Activated naive CD4-positive, alpha-beta T cell (primary cell): ENCODE measurements at regions not wholly inside any gene's neighbourhood (a gene's known extent, or its start where the extent isn't known, plus 50 kb on each side); places are given as distances from the start of the nearest gene placed in this dataset.

ENCODE experiments used
- DNase-seq, 4 experiments: peaks; one replicate each; lab custom pipeline; 2025; lab: John Stamatoyannopoulos, UW

- DNase-seq: no peak
These were observed 244.3 kb upstream of the TSHZ2 start for GRCh38 chr20:52727740-52728456.

- DNase-seq: no peak
These were observed 247.6 kb upstream of the TSHZ2 start for GRCh38 chr20:52724541-52724940.

- DNase-seq: no peak
These were observed 249.1 kb upstream of the TSHZ2 start for GRCh38 chr20:52722926-52723688.

- DNase-seq: no peak
These were observed 264.0 kb upstream of the TSHZ2 start for GRCh38 chr20:52708137-52708536.

GRCh38 chr20:52704553-52704952 is 267.6 kb upstream of the TSHZ2 start:
- no peak for DNase-seq

- DNase-seq: no peak
These were observed 283.8 kb upstream of the TSHZ2 start for GRCh38 chr20:52688345-52688744.

- no peak for DNase-seq
These were observed 287.3 kb upstream of the TSHZ2 start for GRCh38 chr20:52684905-52685304.

GRCh38 chr20:52684176-52684575 is 288.0 kb upstream of the TSHZ2 start:
- DNase-seq: no peak

GRCh38 chr20:52683761-52684160 is 288.4 kb upstream of the TSHZ2 start:
- DNase-seq: no peak

GRCh38 chr20:52682237-52682636 is 289.9 kb upstream of the TSHZ2 start:
- no peak for DNase-seq

GRCh38 chr20:52681288-52681687 is 290.9 kb upstream of the TSHZ2 start:
- DNase-seq: no peak

GRCh38 chr20:52677216-52677615 is 294.9 kb upstream of the TSHZ2 start:
- no peak for DNase-seq

GRCh38 chr20:52676283-52676995 is 295.7 kb upstream of the TSHZ2 start:
- no peak for DNase-seq

- no peak for DNase-seq
These were observed 296.8 kb upstream of the TSHZ2 start for GRCh38 chr20:52675375-52675774.

GRCh38 chr20:52668626-52669025 is 303.5 kb upstream of the TSHZ2 start:
- DNase-seq: no peak

- no peak for DNase-seq
These were observed 304.8 kb upstream of the TSHZ2 start for GRCh38 chr20:52667358-52667757.

- DNase-seq: no peak
These were observed 306.7 kb upstream of the TSHZ2 start for GRCh38 chr20:52665441-52665840.

GRCh38 chr20:52655395-52655794 is 316.8 kb upstream of the TSHZ2 start:
- no peak for DNase-seq

- DNase-seq: no peak
These were observed 317.6 kb upstream of the TSHZ2 start for GRCh38 chr20:52654567-52654966.

GRCh38 chr20:52652271-52652670 is 319.9 kb upstream of the TSHZ2 start:
- no peak for DNase-seq

GRCh38 chr20:52649727-52650126 is 322.4 kb upstream of the TSHZ2 start:
- DNase-seq: no peak

- DNase-seq: no peak
These were observed 326.3 kb upstream of the TSHZ2 start for GRCh38 chr20:52645822-52646221.

GRCh38 chr20:52643034-52643433 is 329.1 kb upstream of the TSHZ2 start:
- no peak for DNase-seq
